HCT116 (cell line): ENCODE measurements at regions not wholly inside any gene's neighbourhood (a gene's known extent, or its start where the extent isn't known, plus 50 kb on each side); places are given as distances from the start of the nearest gene placed in this dataset.

Source experiments
- ATF3 ChIP-seq: IDR thresholded peaks from 2 replicates; pipeline ENCODE4 v1.6.1; 2012
- CTCF ChIP-seq, 3 experiments: fragments of 200-600 bp in 1 of 3; sonication (generic) in 1 of 3; IDR thresholded peaks in 2 of 3; conservative IDR thresholded peaks in 1 of 3; 2 replicates each; pipeline ENCODE4 v1.5.1; 2012 to 2017; ENCODE audit warnings: low read depth in 2 of 3, low read length in 2 of 3, antibody characterized with exemption in 1 of 3, borderline replicate concordance in 1 of 3, control low read depth in 1 of 3, mild to moderate bottlenecking in 1 of 3, mixed read lengths in 1 of 3, mixed run types in 1 of 3, moderate library complexity in 1 of 3; ENCODE audit not compliant: insufficient read depth in 1 of 3
- EGR1 ChIP-seq: IDR thresholded peaks from 2 replicates; pipeline ENCODE4 v1.6.1; 2012; ENCODE audit warnings: low read depth
- MAX ChIP-seq: IDR thresholded peaks from 2 replicates; pipeline ENCODE4 v1.6.1; 2012
- POLR2A ChIP-seq: IDR thresholded peaks from 2 replicates; pipeline ENCODE4 v1.7.0; 2011; ENCODE audit warnings: borderline replicate concordance; ENCODE audit not compliant: insufficient read depth, insufficient read length; ENCODE audit errors: extremely low read depth
- RAD21 ChIP-seq: IDR thresholded peaks from 2 replicates; pipeline ENCODE4 v1.6.1; 2012; ENCODE audit warnings: low read depth, mild to moderate bottlenecking
- REST ChIP-seq: IDR thresholded peaks from 2 replicates; pipeline ENCODE4 v1.6.1; 2012; ENCODE audit warnings: low read depth
- YY1 ChIP-seq: IDR thresholded peaks from 2 replicates; pipeline ENCODE4 v1.6.1; 2011; ENCODE audit warnings: low read length, low read depth, moderate library complexity, mild to moderate bottlenecking; ENCODE audit not compliant: insufficient replicate concordance; ENCODE audit errors: extremely low read depth
- ZNF274 ChIP-seq: fragments of 200-500 bp; sonication (Bioruptor generic); IDR thresholded peaks from 2 replicates; pipeline ENCODE4 v1.6.1; 2014; ENCODE audit warnings: mild to moderate bottlenecking, low read depth, low read length, inconsistent platforms

GRCh38 chr4:128574706-128575105 is 234.8 kb upstream of the JADE1 start:
- TF ChIP-seq RAD21 (peak; percentile 71), CTCF (IDR thresholded peaks at IDR 0.05 in 2 of 3, conservative IDR thresholded peaks at IDR 0.05 in 1 of 3; ENCODE audit: borderline replicate concordance in 1 of 3, insufficient read depth in 1 of 3, low read depth in 2 of 3, low read length in 2 of 3) (peak; percentile 57 to 78 (median 67)), POLR2A (no peak), ZNF274 (no peak), ATF3 (no peak), REST (no peak), MAX (no peak), EGR1 (no peak), YY1 (no peak)
